ENCODE measurements at regions not wholly inside any gene's neighbourhood (a gene's known extent, or its start where the extent isn't known, plus 50 kb on each side); places are given as distances from the start of the nearest gene placed in this dataset.
"Not testable (repeated sequence)": the region's sequence is repeated elsewhere in the genome, so short reads cannot be mapped to it uniquely, and the experiment has no call there.

DNA sequence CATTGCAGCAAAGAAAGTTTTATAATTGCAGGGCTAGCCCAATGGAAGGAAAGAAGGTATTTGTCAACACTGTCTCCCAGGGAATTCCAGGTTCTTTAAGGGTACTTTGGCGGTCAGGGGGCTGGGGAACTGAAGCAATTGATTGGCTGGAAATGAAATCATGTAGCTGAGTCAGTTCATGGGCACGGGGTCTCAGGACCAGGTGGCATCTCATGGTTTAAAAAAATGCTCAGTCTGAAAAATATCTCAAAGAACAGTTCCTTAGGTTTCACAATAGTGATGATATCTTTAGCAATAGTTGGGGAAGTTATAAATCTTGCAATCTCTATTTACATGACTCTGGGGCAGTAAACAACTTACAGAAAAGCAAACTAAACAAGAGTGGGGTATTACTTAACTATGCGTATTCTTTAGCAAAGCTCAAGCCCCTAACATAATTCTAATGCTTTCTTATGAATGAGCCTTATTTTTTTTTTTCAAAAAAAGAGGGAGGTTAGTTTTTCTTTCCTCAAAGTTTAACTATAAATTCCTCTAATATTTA is 376.9 kb upstream of the NRG3 start:
- DNase-seq: no peak

- no peak for DNase-seq
Observed at GRCh38 chr10:81502677-81503359, 372.2 kb upstream of the NRG3 start.

DNA sequence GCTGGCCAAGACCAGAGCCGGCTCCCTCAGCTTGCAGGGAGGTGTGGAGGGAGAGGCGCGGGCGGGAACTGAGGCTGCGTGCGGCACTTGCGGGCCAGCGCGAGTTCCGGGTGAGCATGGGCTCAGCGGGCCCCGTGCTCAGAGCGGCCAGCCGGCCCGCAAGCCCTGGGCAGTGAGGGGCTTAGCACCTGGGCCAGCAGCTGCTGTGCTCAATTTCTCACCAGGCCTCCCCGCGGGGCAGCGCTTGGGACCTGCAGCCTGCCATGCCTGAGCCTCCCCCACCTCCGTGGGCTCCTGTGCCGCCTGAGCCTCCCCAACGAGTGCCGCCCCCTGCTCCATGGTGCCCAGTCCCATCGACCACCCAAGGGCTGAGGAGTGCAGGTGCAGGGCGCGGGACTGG is 369.2 kb upstream of the NRG3 start:
- DNase-seq: not testable (repeated sequence)

GRCh38 chr10:81514811-81515210 is 360.2 kb upstream of the NRG3 start:
- DNase-seq: no peak

- no peak for DNase-seq
Observed at GRCh38 chr10:81520688-81521087, 354.3 kb upstream of the NRG3 start.

DNA sequence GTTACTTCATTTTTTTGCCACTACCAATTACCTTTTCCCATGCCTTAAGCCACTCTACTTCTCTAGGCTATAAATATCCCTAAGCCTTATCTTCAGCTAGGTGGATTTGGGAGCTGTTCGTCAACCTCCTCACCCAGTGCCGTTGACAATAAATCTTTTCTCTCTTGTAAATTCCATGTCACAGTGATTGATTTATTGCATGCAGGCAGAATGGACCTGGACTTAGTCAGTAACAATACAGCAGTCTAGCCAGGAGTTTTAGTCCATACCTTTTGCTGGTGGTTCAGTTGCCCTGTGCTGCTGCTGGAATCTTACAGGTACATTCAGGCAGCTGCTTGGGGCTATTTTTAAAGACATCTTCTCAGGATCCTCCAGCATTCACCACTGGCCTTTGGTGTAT is 350.5 kb upstream of the NRG3 start:
- no peak for DNase-seq

GRCh38 chr10:81532403-81532802 is 342.6 kb upstream of the NRG3 start:
- no peak for DNase-seq

GRCh38 chr10:81534991-81535390 is 340.0 kb upstream of the NRG3 start:
- no peak for DNase-seq

GRCh38 chr10:81541517-81541916 is 333.5 kb upstream of the NRG3 start:
- no peak for DNase-seq

GRCh38 chr10:81546243-81546642 is 328.8 kb upstream of the NRG3 start:
- no peak for DNase-seq

DNA sequence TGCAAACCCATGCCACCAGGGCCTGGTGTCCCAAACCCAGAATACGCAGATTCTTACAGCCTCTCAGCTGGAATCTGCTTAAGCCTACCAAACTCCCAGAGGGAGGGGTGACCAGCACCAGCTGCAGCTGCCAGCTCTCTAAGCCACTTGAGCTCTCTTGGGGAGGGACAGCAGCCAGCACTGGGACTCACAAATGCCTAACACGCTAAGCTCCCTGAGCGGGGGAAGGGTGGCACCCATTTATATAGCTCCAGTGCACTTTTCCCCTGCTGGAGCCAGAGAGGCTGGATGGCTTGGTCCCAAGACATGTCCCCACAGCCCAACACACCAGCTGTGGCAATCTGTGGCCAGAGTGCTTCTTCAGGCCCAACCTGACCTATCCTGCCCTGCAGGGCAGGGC is 326.8 kb upstream of the NRG3 start:
- no peak for DNase-seq

GRCh38 chr10:81564143-81564542 is 310.9 kb upstream of the NRG3 start:
- no peak for DNase-seq

- DNase-seq: no peak
Observed at GRCh38 chr10:81569488-81569887, 305.5 kb upstream of the NRG3 start.

DNA sequence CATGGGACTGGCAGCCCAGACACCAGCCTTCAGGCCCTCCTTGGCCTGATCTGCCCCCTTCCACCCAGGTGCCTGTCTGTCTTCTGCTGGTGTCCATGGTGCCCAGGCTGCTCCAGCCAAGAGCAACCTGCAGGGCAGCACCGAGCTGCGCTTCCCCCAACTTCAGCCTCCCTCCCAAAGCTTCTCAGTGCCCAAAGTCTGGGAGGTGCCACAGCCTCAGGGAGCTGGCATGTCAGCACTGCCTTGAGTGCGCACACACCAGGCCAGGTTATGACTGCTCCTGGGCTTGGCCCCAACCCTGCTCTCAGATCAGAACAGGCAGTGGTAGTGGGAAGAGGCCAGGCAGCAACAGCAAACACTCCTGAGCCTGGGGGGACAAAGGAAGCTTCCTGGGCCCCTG is 304.6 kb upstream of the NRG3 start:
- no peak for DNase-seq

DNA sequence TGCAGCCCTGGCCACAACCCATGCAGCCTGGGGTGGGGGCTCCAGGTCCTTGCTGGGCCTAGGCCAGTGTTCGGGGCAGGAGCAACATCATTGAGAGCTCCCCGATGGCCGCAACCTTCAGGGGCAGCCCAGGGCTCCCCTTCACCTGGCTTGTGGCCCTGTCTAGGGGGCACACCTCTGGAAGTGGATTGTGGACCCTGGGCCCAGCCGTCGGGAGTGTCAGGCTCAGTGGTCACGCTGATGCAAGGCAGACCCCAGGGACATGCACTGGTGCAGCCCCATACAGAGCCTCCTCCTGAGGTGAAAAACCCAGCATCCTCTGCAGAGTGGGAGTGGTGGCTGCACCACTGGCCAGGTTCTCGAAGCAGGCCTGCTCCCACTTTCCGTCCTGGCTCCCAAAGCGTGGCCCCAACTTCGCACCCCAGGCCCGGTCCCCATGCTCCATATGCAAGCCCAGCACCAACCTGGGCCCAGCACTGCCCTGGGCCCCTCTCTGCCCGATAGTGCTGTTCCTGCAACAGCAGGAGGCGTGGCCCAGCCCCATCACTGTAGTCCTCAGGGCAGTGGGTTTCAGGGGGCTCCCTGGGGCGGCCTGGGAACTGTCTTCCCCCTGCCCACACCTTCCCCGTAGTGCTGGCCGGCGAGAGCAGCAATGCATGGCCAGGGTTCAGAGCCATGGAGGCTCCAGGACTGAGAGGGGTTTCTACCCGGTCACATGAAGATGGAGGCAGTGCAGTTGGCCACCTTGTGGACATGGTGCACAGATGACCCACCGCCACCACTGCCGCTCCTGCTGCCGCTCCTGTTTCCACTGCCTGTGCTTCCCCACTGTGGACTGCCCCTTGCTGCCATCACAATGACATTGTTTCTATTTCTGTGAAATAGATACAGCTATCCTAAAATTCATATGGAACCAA is 303.9 kb upstream of the NRG3 start:
- DNase-seq: no peak

DNA sequence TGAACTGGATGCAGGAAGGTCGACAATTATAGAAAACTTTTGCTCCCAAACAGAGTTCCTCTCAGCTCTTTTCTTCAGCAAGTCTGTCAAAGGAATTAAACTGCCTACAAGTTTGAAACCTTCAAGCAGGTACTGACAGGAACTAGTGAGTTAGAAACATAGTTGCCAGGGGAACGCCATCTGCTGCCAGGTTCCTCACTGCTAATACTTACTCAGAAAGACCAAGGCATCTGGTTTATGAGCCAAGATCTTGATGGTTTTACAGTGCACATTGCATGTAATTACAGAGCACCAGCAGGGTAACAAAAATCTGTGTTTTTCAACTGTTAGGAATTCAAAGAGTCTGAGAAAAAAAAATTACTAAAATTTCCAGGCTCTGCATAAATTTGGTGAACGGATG is 300.0 kb upstream of the NRG3 start:
- no peak for DNase-seq

DNA sequence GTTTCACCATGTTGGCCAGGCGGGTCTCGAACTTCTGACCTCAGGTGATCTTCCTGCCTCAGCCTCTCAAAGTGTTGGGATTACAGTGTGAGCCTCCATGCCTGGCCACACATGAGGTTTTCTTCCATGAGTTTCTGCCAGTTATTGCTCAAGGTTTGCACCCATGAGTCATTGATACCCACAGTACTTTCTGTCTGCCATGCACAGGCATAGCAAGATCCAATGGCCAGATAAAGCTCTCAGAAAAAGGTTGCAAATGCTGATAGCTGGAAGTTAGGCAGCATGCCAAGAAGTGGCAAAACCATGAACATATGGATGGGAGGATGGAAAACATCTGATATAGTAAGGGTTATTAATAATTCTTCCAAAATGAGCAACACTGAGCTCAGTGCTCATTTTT is 298.7 kb upstream of the NRG3 start:
- DNase-seq: no peak

DNA sequence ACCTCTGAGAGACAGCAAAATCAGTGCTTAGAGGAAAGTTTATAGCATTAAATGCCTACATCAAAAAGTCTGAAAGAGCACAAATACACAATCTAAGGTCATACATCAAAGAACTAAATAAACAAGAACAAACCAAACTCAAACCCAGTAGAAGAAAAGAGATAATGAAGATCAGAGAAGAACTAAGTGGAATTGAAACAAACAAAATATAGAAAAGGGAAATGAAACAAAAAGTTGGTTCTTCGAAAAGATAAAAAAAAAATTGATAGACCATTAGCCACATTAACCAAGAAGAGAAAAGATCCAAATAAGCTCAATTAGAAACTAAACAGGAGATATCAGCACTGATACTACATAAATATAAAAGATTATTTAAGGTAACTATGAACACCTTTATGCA is 280.0 kb upstream of the NRG3 start:
- no peak for DNase-seq

DNA sequence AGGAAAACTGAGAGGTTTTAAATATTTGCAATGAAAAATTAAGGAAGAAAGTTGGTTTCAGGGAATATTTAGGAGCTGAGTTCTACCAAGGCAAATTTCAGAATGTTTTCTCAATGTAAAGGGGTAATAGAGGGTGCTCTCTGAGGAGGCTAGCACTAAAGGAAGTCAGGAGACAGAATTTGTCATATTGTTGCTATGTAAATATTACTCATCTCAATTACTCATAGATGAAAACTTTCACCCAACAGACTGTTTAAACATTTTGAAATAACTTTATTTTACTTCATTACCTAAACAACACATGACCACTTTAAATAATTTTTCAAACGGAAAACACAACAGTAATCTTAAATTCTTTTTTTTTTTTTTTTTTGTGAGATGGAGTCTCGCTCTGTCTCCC is 274.8 kb upstream of the NRG3 start:
- no peak for DNase-seq

DNA sequence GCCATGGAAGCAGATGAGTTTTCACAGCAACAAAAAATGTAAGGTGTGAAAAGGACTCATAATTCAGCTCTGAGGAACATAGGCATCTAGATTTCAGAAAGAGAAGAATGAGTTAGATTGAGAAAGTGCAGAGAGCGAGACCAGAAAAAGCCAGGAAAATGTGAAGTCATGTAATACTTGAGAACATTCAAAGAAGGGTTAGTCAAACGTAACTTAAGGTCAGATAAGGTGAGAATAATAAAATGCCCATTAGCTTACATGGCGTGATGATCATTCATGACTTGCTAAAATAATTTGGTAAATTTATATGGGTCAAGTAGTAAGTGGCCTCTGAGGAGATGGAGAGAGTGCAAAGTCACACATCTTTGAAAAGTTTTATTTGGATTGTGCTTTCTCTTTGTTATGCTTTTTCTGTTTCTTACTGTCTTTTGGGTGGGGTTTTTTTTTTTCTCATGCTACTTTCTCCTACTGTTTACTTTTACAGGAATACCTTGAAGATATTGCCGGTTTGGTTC is 271.8 kb upstream of the NRG3 start:
- no peak for DNase-seq

DNA sequence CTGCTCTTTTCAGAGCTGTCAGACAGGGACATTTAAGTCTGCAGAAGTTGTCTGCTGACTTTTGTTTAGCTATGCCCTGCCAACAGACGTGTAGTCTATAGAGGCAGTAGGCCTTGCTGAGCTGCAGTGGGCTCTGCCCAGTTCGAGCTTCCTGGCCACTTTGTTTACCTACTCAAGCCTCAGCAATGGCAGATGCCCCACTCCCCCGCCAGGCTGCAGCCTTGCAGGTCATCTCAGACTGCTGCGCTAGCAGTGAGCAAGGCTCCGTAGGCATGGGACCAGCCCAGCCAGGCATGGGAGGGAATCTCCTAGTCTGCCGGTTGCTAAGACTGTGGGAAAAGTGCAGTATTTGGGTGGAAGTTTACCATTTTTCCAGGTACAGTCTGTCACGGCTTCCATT is 230.5 kb upstream of the NRG3 start:
- DNase-seq: not testable (repeated sequence)

GRCh38 chr10:81655986-81656385 is 219.0 kb upstream of the NRG3 start:
- DNase-seq: no peak

DNA sequence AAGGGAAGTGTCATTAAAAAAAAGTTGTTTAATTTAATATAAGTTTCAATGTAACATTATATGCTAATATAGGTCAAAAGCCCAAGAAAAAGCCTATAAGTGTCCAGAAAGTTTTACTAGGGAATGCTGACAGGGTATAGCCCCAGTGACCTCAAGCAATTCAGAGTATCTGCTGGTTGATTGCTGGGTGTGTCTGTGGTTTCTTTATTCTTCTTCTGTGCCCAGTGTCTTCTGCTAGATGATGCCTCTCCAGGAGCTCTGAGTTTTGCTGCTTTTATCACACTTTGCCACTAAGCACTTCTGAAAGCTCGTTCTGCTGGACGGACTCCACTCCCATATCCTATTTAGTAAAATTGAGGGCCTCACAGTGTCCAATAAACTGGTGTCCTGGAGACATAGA is 212.2 kb upstream of the NRG3 start:
- DNase-seq: no peak

- DNase-seq: not testable (repeated sequence)
Observed at GRCh38 chr10:81664800-81665199, 210.2 kb upstream of the NRG3 start.
